PFSK-1 (cell line): ENCODE measurements at regions not wholly inside any gene's neighbourhood (a gene's known extent, or its start where the extent isn't known, plus 50 kb on each side); places are given as distances from the start of the nearest gene placed in this dataset.

Experiments used
- FOXP2 ChIP-seq: optimal IDR thresholded peaks from 2 replicates; pipeline ENCODE3; 2011; ENCODE audit warnings: borderline replicate concordance, control low read depth, inconsistent platforms; ENCODE audit not compliant: insufficient read depth; ENCODE audit errors: extremely low read length, extremely low read depth
- POLR2AphosphoS5 ChIP-seq: IDR thresholded peaks from 2 replicates; pipeline ENCODE4 v1.6.1; 2012; ENCODE audit warnings: low read depth, mild to moderate bottlenecking, control low read depth, low read length, moderate library complexity
- REST ChIP-seq, 2 experiments: IDR thresholded peaks; 2 replicates each; pipeline versions ENCODE4 v1.6.1 to v1.8.0; 2011 to 2012; ENCODE audit warnings: low read depth in 2 of 2, low read length in 2 of 2, control low read depth in 1 of 2, inconsistent platforms in 1 of 2, mild to moderate bottlenecking in 1 of 2, moderate library complexity in 1 of 2; ENCODE audit not compliant: insufficient read depth in 1 of 2
- SIN3A ChIP-seq: IDR thresholded peaks from 2 replicates; pipeline ENCODE4 v1.6.1; 2012; ENCODE audit warnings: mild to moderate bottlenecking, low read length, moderate library complexity, borderline replicate concordance; ENCODE audit not compliant: insufficient read depth
- TAF1 ChIP-seq: IDR thresholded peaks from 2 replicates; pipeline ENCODE4 v1.6.1; 2012; ENCODE audit warnings: low read length, control low read depth, borderline replicate concordance; ENCODE audit not compliant: insufficient read depth

GRCh38 chr7:130888468-130888867 is 154.5 kb upstream of the KLF14 start:
- TF ChIP-seq POLR2AphosphoS5 (no peak), REST (IDR thresholded peaks at IDR 0.05; ENCODE audit: insufficient read depth in 1 of 2, low read depth in 2 of 2, low read length in 2 of 2) (no peak), SIN3A (no peak), TAF1 (no peak), FOXP2 (no peak)
